Gastroesophageal sphincter (tissue), 4 donors: ENCODE measurements at regions not wholly inside any gene's neighbourhood (a gene's known extent, or its start where the extent isn't known, plus 50 kb on each side); places are given as distances from the start of the nearest gene placed in this dataset.

ENCODE experiments used
- ATAC-seq: fragments of 150-250 bp; one replicate; pipeline ENCODE4 v1.9.1; 2016; ENCODE audit warnings: mild to moderate bottlenecking, moderate library complexity
- H3K27ac ChIP-seq, 4 donors: fragments of 200-600 bp; sonication (generic) in 3 of 4; 1 replicate in 3 of 4; 2 replicates in 1 of 4; pipeline ENCODE4 v1.5.1; 2016 to 2019
- H3K27me3 ChIP-seq: fragments of 200-600 bp; sonication (generic); one replicate; pipeline ENCODE4 v1.5.1; 2019
- H3K36me3 ChIP-seq, 2 donors: fragments of 200-600 bp; sonication (generic); one replicate each; pipeline ENCODE4 v1.5.1; 2019; ENCODE audit warnings: control low read depth in 1 of 2
- H3K4me1 ChIP-seq, 3 donors: fragments of 200-600 bp; sonication (generic); 1 replicate in 2 of 3; 2 replicates in 1 of 3; pipeline ENCODE4 v1.5.1; 2016 to 2019; ENCODE audit warnings: control low read depth in 2 of 3
- H3K4me3 ChIP-seq, 2 donors: fragments of 200-600 bp; sonication (generic); one replicate each; pipeline ENCODE4 v1.5.1; 2019; ENCODE audit warnings: mild to moderate bottlenecking in 1 of 2, moderate library complexity in 1 of 2
- H3K9me3 ChIP-seq, 3 donors: fragments of 200-600 bp; sonication (generic); one replicate each; pipeline ENCODE4 v1.5.1; 2017 to 2019; ENCODE audit warnings: control low read depth in 2 of 3
- CTCF ChIP-seq, 4 experiments: fragments of 200-600 bp in 2 of 4; fragments of 450-650 bp in 2 of 4; sonication (generic) in 1 of 4; IDR thresholded peaks; one replicate each; pipeline ENCODE4 v1.5.1; 2017 to 2019; ENCODE audit warnings: antibody characterized with exemption in 4 of 4, mild to moderate bottlenecking in 2 of 4, moderate library complexity in 2 of 4
- EP300 ChIP-seq: sonication (generic); formaldehyde crosslinking; IDR thresholded peaks from one replicate; pipeline ENCODE4 v1.6.1; 2017; ENCODE audit warnings: antibody characterized with exemption, mild to moderate bottlenecking
- POLR2A ChIP-seq, 2 donors: fragments of 450-650 bp; IDR thresholded peaks; one replicate each; pipeline ENCODE4 v1.6.1; 2017; ENCODE audit warnings: antibody characterized with exemption in 2 of 2, mild to moderate bottlenecking in 2 of 2, moderate library complexity in 1 of 2
- POLR2AphosphoS5 ChIP-seq: sonication (generic); formaldehyde crosslinking; IDR thresholded peaks from one replicate; pipeline ENCODE4 v1.6.1; 2017; ENCODE audit warnings: antibody characterized with exemption
- WGBS, 2 donors: methylation state at CpG; one replicate each; pipeline ENCODE4 v1.1.5; 2018; ENCODE audit warnings: low coverage in 1 of 2; 5-methylcytosine and 5-hydroxymethylcytosine counted together

- 17% methylated on average over 1 of the region's 2 CpGs; no CpG with 5 or more reads in 1 of the 2 donors for WGBS, 2 donors
- no peak for ATAC-seq
Observed at GRCh38 chr4:152010710-152011079, 249.9 kb upstream of the GATB start.

GRCh38 chr4:152009983-152010709 is 249.3 kb upstream of the GATB start:
- 25 to 37% methylated on average over 7 of the region's 8 CpGs for WGBS, 2 donors
- Histone ChIP-seq H3K27me3 (no peaks in the 10 kb centered on the region), H3K9me3 (no peaks in the 10 kb centered on the region), H3K4me3 (no peak overlapping the region), H3K36me3 (no peaks in the 10 kb centered on the region), H3K27ac (no peak overlapping the region), H3K4me1 (peaks cover 0 to 18% (median 0%) of the 10 kb centered on the region in 3 donors)
- TF ChIP-seq POLR2AphosphoS5 (no peak), POLR2A (IDR thresholded peaks at IDR 0.05) (no peak), CTCF (IDR thresholded peaks at IDR 0.05) (no peak), EP300 (no peak)
- ATAC-seq: no peak

More at GRCh38 chr4:152010710-152011079, 249.9 kb upstream of the GATB start:
- Histone ChIP-seq H3K27me3 (no peaks in the 10 kb centered on the region), H3K9me3 (no peaks in the 10 kb centered on the region), H3K36me3 (no peaks in the 10 kb centered on the region), H3K4me1 (peaks cover 0 to 18% (median 0%) of the 10 kb centered on the region in 3 donors), H3K4me3 (no peak overlapping the region), H3K27ac (no peak overlapping the region)
- TF ChIP-seq CTCF (IDR thresholded peaks at IDR 0.05) (no peak), POLR2A (IDR thresholded peaks at IDR 0.05) (no peak), EP300 (no peak)

- Histone ChIP-seq H3K27me3 (no peaks in the 10 kb centered on the region), H3K36me3 (no peaks in the 10 kb centered on the region), H3K9me3 (no peaks in the 10 kb centered on the region), H3K27ac (no peak overlapping the region), H3K4me3 (no peak overlapping the region), H3K4me1 (peaks cover 0 to 18% (median 0%) of the 10 kb centered on the region in 3 donors)
- no peak for ATAC-seq
- WGBS, 2 donors: 85 to 86% methylated on average over 4 to 6 of the region's 6 CpGs
- TF ChIP-seq POLR2A (IDR thresholded peaks at IDR 0.05) (no peak), CTCF (IDR thresholded peaks at IDR 0.05) (no peak), EP300 (no peak), POLR2AphosphoS5 (no peak)
Observed at GRCh38 chr4:152009031-152009670, 248.3 kb upstream of the GATB start.

GRCh38 chr4:152007111-152007510 is 246.3 kb upstream of the GATB start:
- ATAC-seq: no peak
- 92 to 100% methylated on average over 3 of the region's 3 CpGs for WGBS, 2 donors
- no peaks in the 10 kb centered on the region for H3K36me3 ChIP-seq
- H3K27me3 ChIP-seq: no peaks in the 10 kb centered on the region
- no peak for TF ChIP-seq POLR2AphosphoS5
- no peak overlapping the region for H3K4me3 ChIP-seq
- peaks cover 0 to 18% (median 0%) of the 10 kb centered on the region in 3 donors for H3K4me1 ChIP-seq
- no peak overlapping the region for H3K27ac ChIP-seq
- no peaks in the 10 kb centered on the region for H3K9me3 ChIP-seq

- no peak for TF ChIP-seq EP300
- TF ChIP-seq POLR2A (IDR thresholded peaks at IDR 0.05): no peak
- TF ChIP-seq CTCF (IDR thresholded peaks at IDR 0.05): no peak
- no peak for TF ChIP-seq POLR2AphosphoS5
- WGBS, 2 donors: 58 to 77% methylated on average over 2 to 6 of the region's 7 CpGs
- Histone ChIP-seq H3K4me3 (no peak overlapping the region), H3K4me1 (peaks cover 0 to 6% (median 0%) of the 10 kb centered on the region in 3 donors), H3K36me3 (no peaks in the 10 kb centered on the region), H3K27ac (no peak overlapping the region), H3K27me3 (no peaks in the 10 kb centered on the region), H3K9me3 (no peaks in the 10 kb centered on the region)
- no peak for ATAC-seq
Observed at GRCh38 chr4:152004801-152005200, 244.0 kb upstream of the GATB start.
